Activated T-helper 1 cell treated with Interleukin-2 at 50 U/mL for 16 hours (primary cell): ENCODE measurements at regions not wholly inside any gene's neighbourhood (a gene's known extent, or its start where the extent isn't known, plus 50 kb on each side); places are given as distances from the start of the nearest gene placed in this dataset.

ENCODE experiments used
- DNase-seq: peaks from one replicate; pipeline ENCODE4 v3.0.0-alpha.2; 2020; ENCODE audit warnings: low read depth

DNA sequence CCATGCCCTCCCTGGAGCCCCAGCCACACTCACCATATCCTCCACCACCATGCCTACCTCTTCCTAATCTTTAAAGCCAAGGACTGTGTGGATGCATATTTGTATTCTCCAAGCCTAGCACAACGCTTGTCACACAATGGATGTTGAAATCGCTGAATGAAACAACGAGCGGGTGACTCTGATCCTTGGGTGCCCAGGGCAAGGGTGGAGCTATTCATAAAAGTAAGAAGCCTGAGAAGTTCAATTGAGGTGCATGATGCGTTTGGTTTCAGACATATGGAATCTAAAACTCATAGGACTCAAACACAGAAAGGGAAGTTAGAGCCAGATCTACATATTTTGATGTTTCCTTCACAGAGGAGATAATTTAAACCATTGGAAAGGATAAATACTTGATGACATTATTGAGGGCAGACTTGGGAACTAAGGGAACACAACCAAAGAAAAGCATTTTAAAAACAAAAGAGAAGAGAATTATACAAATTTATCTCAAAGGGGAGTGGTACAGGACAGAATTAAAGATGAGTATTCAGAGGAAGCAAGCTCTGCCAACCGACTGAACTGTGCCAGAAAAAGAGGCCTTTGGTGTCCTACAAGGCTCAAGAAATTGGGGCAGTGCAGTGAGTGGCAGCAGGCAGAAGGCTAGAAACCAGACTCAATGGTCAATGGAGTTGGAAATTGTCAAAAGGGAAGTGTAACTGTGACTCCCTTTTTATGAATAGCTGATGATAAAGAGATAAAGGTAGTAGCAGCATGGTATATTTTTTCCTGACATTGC is 200.6 kb upstream of the NCKAP5 start:
- no peak for DNase-seq

DNA sequence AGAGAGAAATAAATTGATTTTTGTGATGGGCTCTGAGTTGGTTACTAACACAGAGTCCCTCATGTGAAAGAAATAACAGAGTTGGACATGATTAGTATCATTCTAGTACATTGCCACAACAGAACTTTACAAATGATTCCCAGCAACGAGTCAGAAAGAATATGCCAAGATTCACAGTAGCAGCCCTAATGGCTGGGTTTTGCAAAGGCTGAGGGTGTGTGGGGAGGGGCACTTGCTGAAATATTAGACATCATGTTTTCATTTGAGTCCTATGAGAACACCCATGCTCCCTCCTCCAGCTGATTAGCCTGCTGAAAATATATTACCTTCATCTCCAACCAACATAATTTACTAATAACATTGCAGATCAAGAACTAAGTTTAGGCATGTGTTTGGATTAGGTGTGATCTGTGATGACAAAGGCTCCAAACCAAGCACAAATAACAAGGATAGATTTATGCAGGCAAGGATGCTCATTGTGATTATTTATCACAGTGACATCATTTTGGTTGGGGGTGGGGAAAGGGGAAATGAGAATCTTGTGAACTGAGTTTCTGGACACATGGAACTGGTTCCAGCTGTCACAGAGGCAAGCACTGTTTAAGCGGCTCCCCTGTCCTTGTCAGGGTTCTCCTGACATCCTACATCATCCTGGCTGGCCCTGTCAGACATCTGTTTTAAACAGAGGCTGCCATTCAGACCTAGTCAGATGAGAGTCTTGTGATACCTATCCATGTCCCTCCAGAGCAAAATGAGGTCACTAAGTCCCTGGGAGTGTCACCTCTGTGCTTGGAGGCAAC is 205.8 kb upstream of the NCKAP5 start:
- no peak for DNase-seq

DNA sequence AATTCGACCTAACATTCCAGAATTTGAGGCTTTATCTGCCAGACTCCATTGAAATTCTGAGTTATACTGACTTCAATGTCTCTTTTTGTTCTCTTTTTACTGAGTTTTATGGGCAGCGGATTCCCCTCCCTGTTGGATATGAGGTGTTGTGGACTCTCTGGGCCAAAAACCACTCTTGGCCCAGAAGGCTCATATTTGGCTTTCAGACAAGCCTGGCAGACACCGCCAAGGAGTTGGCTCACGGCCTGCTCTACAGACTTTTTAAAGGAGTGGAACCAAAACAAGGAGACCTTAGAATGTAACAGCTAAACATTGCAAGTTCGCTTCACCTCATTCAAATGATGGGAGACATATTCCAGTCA is 206.4 kb upstream of the NCKAP5 start:
- DNase-seq: no peak

DNA sequence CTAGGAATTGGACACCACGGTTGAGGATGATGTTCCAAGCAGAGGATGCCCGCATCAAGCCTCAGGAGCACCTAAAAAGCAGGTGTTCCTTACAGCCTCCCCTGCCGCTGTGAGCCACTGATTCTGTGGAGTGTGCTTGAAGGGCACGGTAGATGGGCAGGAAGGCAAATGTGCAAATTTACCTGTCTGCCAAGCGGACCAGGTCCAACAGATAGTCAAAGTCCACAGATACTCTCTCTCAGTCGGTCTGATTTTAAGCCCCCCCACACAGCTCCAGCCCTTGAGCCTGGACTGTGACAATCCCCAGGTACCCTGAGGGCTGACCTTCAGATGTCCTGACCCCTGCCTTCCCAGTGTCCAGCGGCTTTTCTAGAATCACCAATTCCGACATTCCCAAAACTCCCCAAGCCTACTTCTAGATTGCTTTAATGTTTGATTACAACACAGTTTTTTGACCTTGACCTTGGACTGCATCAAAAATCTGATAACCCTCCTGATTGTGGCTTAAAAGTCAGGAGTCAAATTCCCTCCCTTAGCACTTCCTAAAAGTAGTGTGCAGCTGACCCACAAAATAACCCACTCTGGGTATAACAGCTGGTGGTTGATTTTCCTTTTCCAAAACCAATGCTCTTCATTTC is 208.8 kb upstream of the NCKAP5 start:
- DNase-seq: no peak

DNA sequence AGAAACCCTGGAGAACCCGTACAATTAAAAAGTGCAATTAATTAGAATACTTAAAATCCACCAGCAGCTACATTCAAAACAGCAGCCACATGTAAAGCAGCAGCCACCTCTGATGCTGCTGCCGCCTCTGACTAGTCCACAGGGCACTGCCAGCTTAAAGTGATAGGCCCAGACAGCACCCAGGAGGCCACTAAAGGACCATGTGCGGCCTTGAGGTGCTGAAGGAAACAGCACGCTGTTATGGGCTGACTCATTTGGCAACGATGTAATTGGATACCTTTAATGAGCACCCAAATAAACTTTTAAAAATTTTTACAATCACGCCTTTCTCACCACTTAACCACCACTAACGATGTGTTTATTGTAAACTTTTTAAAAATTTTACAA is 209.3 kb upstream of the NCKAP5 start:
- no peak for DNase-seq

DNA sequence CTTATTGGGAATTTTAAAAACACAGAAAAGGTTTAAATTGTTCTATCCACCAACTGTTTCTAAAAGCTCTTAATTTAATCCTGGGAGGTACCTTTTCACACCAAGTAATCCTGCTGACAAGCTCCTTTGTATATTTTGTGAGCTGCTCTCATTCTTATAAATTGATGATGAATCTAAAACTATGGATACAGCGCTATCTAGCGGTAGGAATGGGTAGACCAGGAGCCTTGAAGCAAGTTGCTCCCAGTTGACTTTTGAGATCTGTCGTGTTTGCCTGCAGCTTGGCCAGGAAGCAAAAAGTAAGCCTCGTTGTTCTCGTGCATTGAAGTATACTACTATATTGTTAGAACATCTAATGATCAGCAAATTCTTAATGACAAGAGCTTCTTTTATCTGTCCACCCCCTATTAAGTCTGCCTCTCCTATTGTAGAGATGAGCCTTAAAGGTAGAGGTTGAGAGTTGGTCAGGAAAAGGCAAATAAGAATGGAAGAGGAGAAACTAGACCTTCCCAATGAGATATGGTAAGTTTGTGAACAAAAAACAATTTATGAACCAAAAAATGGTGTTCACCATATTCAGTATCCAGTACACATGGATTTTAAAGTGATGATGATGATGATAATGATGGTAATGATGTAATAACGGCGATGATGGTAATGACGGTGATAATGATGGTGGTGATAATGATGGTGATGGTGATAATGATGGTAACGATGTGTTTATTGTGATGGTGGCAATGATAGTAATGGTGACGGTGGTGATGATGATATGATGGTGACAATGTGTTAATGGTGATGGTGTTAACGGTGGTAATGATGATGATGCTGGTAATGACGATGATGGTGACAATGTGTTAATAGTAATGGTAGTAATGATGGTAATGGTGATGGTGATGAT is 212.1 kb upstream of the NCKAP5 start:
- no peak for DNase-seq

DNA sequence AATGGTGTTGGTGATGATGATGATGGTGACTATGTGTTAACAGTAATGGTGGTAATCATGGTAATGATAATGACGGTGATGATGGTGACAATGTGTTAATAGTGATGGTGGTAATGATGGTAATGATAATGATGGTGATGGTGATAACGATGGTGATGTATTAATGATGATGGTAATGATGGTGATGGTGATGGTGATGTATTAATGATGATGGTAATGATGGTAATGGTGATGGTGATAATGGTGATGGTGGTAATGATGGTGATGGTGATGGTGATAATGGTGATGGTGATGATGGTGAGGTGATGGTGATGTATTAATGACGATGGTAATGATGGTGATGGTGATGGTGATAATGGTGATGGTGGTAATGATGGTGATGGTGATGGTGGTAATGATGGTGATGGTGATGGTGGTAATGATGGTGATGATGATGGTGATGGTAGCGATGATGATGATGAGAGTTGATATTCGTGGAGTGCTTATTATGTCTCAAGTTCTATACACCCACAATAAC is 212.8 kb upstream of the NCKAP5 start:
- no peak for DNase-seq

DNA sequence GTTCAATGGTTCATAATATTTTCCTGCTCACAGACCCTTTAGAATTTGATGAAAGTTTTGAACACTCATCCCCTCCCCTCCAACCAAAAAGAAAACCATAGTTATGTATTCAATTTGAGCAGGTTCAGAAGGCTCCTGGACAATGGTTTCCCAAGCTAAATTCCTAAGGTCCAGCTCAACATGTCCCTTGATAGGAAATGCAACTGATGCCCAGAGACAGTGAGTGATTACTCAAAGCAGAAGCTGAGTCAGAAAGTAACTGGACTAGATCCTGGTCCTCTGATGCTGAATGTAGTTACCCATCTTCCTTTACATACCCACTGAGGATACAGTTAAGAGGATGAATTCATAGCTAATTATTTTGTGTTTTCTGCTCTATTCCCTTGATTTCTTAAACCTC is 218.9 kb upstream of the NCKAP5 start:
- no peak for DNase-seq

DNA sequence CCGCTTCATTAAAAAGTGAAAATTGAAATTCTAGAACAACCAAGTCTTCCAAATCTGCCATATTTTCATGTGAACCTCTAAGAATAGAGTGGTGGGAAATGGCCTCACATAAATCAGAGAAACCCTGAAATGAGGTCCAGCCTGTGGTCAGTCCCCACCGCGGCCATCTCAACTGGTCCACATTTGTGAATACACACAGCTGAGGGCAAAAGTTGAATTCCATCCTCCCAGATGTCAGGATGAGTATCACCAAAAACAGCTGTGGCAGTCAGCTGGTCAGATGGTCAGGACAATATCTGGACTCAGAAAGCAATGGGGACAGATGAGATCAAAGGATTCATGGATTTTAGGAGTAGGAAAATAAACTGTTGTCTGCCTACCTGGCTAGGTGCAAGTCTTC is 219.4 kb upstream of the NCKAP5 start:
- no peak for DNase-seq

DNA sequence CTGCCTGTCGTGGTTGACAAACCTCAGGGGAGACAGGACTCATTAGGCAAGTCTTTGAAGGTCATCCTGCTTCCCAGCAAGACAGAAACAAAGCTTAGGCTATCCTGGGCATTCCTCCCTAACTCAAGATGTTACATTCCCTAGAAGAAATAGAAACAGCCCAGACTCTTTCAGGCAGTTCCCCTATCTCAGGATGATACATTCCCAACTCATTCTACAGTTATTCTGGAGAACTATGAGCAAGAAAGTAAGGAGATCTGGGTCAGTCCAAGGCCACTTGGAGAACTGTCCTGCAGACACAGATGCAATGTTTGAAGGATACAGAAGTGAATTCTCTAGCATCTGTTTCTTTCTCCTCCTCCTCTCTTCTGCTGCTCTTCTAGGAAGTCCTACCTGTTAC is 220.1 kb upstream of the NCKAP5 start:
- DNase-seq: no peak

DNA sequence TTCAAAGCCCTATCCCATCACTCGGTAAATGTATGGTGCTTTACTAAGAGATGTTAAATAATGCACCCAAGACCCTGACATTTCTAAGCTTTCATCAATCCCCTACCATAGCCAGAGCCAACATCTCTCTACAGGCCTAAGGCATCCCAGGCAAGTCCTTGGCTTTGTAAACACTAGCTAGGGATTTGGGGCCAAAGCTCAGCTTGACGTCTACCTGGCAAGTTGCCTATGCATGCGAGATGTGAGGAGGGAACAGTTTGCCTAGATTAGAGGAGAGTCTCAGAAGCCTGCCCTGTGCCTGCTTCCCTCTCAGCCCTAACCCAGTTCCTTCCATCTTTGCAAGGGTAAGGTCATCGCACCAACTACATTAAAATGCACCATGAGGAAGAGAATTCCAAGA is 221.5 kb upstream of the NCKAP5 start:
- no peak for DNase-seq

DNA sequence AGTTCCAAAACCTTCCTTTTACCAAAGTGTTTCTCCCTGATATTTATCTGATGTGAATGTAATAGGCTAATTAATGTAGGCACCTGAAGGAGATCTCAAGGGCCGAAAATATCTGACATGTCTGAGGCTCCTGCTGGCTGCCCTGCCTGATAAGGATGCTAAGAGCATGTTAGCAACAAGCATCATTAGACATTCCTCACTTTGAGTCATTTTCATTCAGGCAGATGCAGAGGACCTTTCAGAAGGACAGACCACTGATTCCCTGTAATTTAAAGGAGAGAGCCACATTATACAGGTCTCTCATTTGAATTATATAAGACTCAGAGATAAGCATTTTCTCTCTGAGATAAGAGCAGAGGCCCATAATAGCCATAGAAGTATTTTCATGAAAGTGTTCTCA is 222.4 kb upstream of the NCKAP5 start:
- DNase-seq: no peak

DNA sequence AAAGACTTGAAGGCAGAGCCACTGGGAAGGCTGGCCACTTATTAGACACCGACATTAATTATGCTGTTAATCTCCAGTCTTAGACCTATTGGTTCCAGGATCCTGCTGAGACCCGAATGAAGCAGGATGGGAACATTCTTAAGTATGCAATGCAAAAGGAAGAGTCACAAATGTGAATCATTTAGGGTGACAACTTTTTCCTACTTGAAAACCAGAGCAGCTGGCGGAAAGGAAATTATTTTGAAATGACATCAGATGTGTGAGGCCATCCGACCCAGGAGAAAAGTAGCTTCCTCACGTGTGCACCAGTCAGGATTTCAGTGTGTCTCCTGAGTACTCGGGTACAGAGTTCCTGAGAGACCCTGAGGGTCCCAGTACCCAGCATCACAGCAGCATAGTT is 222.9 kb upstream of the NCKAP5 start:
- no peak for DNase-seq

DNA sequence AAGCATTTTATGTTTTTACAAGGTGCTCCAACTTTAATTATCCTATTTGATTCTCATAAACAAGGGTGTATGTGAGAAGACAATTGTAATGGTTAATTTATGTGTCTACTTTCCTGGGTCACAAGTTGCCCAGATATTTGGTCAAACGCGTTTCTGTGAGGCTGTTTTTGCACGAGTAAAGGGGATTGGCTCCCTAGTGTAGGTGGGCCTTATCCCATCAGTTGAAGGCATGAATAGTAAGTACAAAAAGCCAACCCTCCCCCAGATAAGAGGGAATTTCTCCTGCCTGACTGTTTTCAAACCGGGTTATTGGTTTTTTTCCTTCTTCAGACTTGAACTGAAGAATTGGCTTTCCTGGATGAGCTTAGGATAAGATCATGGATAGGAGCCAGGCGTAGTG is 224.0 kb upstream of the NCKAP5 start:
- DNase-seq: no peak

DNA sequence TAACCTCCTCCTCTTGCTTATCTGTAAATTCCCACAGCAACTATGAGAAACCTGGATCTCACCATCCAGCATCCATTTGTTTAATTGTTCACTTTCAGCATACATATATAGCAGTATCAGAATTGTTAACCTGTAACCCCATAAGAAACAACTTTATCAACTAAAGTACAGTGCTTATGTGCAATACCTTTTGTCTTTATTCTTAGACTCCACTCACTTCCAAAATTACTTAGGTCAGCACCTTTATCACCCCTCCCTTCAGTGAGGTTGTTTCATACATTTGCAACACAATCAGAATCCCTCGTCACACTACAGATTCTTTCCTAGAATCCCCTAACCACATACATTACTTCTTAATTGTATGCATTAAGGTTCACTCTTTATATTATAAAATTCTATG is 225.9 kb upstream of the NCKAP5 start:
- DNase-seq: no peak

DNA sequence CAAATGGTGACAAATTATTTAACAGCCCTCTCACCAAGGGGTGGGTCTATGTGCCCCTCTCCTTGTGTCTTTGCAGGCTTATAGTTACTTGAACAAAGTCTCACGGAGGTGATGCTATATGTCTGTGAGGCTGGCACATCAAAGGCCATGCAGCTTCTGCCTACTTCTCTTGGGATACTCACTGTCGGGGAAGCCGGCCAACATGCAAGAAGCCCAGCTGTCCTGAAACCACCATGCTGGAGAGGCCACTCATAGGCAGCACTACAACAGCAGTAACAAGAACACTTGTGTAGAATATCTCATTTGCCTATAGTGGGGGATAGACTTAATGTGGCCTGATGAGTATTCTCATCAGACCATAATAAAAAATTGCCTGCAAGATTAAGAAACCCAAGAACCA is 233.7 kb upstream of the NCKAP5 start:
- no peak for DNase-seq

DNA sequence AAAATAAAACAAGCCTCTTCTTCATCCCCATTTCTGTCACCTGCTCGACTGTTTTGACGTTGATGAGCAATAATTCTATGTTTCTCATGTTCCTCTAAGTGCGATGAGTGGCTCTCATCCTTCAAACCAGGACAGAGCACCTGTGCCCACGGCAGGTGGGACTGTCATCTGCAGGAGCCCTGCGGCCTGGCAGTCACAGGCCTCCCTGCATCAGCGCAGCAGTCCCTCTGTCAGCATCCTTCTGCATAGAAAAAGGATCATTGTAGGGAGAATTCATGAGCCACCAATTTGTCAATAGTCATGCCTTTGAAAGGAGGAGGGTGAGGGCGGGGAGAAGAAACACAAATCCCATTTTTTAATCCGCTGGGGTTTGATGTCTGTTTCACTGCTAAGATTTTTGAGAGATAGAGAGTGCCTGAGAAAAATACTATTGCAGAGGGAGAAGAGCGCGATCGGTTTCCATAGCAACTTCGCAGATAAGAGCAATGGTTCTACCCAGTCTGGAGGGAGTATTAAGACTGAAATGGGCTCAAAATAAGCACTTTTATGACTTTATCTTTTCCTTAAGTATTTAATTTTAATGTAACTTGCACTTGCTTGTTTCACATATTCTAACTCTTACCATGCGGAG is 234.3 kb upstream of the NCKAP5 start:
- no peak for DNase-seq

DNA sequence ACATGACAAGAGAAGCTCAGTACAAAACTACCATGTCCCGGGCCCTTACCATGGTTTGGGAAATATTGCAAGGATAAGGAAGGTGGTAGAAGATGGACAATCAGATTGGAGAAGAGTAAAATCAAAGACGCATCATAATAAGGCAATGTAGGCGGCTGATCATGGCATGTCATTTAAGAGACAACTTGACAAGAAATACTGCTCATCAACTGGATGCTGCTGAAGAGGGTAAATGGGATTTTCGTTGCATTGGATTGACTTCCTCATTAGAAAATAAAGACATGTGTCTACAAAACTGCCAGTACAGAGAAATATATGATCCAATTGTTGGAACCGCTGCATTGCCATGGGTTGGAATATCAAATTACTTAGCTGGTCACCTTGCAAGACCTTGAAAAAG is 238.3 kb upstream of the NCKAP5 start:
- no peak for DNase-seq

DNA sequence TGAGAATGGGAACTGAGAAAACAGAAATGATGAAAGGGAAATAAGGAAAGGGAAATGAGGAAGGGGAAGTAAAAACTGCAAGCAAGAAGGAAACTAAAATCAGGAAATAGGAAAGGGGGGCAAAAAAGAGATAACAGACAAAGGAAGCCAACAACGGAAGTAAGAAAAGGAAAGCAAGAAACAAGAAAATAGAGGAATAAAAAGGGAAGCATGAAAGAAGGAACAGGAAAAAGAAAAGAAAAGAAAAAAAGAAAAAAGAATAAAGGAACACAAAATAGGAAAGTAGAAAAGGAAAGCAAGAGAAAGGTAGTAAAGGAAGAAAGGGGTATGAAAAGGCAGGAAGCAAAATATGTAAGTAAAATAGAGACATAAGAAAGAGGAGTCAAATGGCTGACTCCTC is 241.2 kb upstream of the NCKAP5 start:
- no peak for DNase-seq

DNA sequence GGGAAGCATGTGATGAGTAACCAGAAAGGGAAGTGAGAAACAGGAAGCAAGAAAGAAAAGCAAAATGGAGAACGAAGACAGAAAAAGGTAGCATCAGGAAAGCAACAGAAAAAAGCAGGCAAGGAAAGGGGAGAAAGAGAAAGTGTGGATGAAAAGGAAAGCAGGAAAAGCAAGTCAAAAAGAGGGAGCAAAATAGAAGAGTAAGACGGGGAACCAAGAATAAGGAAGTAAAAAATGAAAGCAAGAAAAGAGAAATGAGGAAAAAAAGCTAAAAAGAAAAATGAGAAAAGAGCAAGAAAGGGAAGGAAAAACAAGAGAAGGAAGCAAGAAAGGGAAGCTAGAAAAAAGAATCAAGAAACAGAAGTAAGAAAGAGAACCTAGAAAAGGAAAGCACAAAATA is 242.3 kb upstream of the NCKAP5 start:
- DNase-seq: no peak

DNA sequence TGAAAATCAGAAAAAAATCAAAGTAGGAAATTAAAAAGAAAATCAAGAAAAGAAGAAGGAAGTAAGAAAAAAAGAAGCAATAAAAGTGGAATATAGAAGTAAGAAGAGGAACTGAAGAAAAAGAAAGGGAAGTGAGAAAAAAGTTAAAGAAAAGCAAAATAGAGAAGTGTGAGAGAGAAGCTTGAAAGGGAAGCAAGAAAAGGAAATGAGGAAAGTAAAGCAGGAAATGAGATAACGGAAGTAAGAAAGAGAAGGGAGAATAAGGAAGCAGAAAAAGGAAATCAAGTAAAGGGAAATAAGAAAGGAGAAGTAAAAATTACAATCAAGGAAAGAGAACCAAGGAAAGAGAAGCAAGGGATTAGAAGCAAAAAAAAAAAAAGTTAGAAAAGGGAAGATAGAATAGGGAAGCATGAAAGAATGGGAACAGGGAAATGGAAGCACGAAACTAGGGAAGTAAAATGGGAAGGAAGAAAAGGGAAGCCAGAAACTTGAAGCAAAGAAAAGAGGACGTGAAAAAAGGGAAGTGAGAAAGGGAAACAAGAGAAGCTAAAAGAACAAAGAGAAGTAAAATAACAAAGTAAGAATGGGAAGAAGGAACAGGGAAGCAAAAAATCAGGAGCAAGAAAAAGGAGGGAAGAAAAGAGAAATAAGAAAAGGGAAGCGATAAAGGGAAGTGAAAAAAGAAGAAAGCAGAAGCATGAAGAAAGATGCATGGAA is 243.3 kb upstream of the NCKAP5 start:
- DNase-seq: no peak
